AML-193 (cell line): ENCODE measurements at regions not wholly inside any gene's neighbourhood (a gene's known extent, or its start where the extent isn't known, plus 50 kb on each side); places are given as distances from the start of the nearest gene placed in this dataset.

Source experiments
- DNase-seq, 2 experiments: peaks; one replicate each; lab custom pipeline; 2025; lab: John Stamatoyannopoulos, UW

- no peak for DNase-seq
Measured at GRCh38 chr19:31601855-31602254, 252.6 kb upstream of the TSHZ3 start.

- no peak for DNase-seq
Measured at GRCh38 chr19:31602548-31602947, 253.3 kb upstream of the TSHZ3 start.

GRCh38 chr19:31604493-31605040, 255.3 kb upstream of the TSHZ3 start:
- no peak for DNase-seq

- no peak for DNase-seq
Measured at GRCh38 chr19:31610018-31610417, 260.8 kb upstream of the TSHZ3 start.

GRCh38 chr19:31611046-31611877, 262.0 kb upstream of the TSHZ3 start:
- DNase-seq, result no peak

GRCh38 chr19:31612873-31613272, 263.6 kb upstream of the TSHZ3 start:
- no peak for DNase-seq

- DNase-seq, result no peak
Measured at GRCh38 chr19:31613683-31614219, 264.5 kb upstream of the TSHZ3 start.

- no peak for DNase-seq
Measured at GRCh38 chr19:31616031-31616430, 266.8 kb upstream of the TSHZ3 start.

- DNase-seq, result no peak
Measured at GRCh38 chr19:31617010-31617585, 267.9 kb upstream of the TSHZ3 start.

GRCh38 chr19:31625056-31625455, 275.8 kb upstream of the TSHZ3 start:
- no peak for DNase-seq

- no peak for DNase-seq
Measured at GRCh38 chr19:31625575-31625974, 276.3 kb upstream of the TSHZ3 start.

- no peak for DNase-seq
Measured at GRCh38 chr19:31626941-31627340, 277.7 kb upstream of the TSHZ3 start.

GRCh38 chr19:31627620-31628365, 278.6 kb upstream of the TSHZ3 start:
- DNase-seq, result no peak

GRCh38 chr19:31629579-31630363, 280.5 kb upstream of the TSHZ3 start:
- no peak for DNase-seq

GRCh38 chr19:31633014-31633413, 283.8 kb upstream of the TSHZ3 start:
- no peak for DNase-seq

- no peak for DNase-seq
Measured at GRCh38 chr19:31639306-31639705, 290.1 kb upstream of the TSHZ3 start.

- no peak for DNase-seq
Measured at GRCh38 chr19:31641591-31641990, 292.4 kb upstream of the TSHZ3 start.

GRCh38 chr19:31648347-31648746, 299.1 kb upstream of the TSHZ3 start:
- DNase-seq, result no peak

- DNase-seq, result no peak
Measured at GRCh38 chr19:31656507-31656906, 307.3 kb upstream of the TSHZ3 start.

- no peak for DNase-seq
Measured at GRCh38 chr19:31658993-31659896, 310.0 kb upstream of the TSHZ3 start.

- DNase-seq, result no peak
Measured at GRCh38 chr19:31659897-31660210, 310.6 kb upstream of the TSHZ3 start.
